H9 (cell line): ENCODE measurements at regions not wholly inside any gene's neighbourhood (a gene's known extent, or its start where the extent isn't known, plus 50 kb on each side); places are given as distances from the start of the nearest gene placed in this dataset.

ENCODE experiments used
- DNase-seq: peaks from one replicate; pipeline ENCODE4 v3.0.0-alpha.2; 2017
- H2AFZ ChIP-seq: one replicate; pipeline ENCODE4 v1.6.1; 2013; ENCODE audit warnings: mild to moderate bottlenecking, low read length, control low read depth, moderate library complexity
- H2AK5ac ChIP-seq: 2 replicates; pipeline ENCODE4 v1.6.1; 2013; ENCODE audit warnings: low read length, control low read depth, mixed read lengths; ENCODE audit not compliant: insufficient read length
- H2BK120ac ChIP-seq: one replicate; pipeline ENCODE4 v1.6.1; 2013; ENCODE audit warnings: low read depth, mild to moderate bottlenecking, low read length, control low read depth, inconsistent platforms; ENCODE audit not compliant: poor library complexity, severe bottlenecking
- H2BK12ac ChIP-seq: 2 replicates; pipeline ENCODE4 v1.6.1; 2013; ENCODE audit warnings: low read length, control low read depth, mixed read lengths, low read depth; ENCODE audit not compliant: insufficient read length
- H2BK15ac ChIP-seq: 2 replicates; pipeline ENCODE4 v1.6.1; 2013; ENCODE audit warnings: low read depth, low read length, control low read depth
- H2BK20ac ChIP-seq: one replicate; pipeline ENCODE4 v1.6.1; 2013; ENCODE audit warnings: low read depth, mild to moderate bottlenecking, low read length, control low read depth, inconsistent platforms; ENCODE audit not compliant: poor library complexity, severe bottlenecking
- H2BK5ac ChIP-seq: 2 replicates; pipeline ENCODE4 v1.6.1; 2013; ENCODE audit warnings: low read length, control low read depth, mixed read lengths; ENCODE audit not compliant: insufficient read length
- H3K14ac ChIP-seq: 2 replicates; pipeline ENCODE4 v1.6.1; 2013; ENCODE audit warnings: low read length, control low read depth; ENCODE audit not compliant: insufficient read depth
- H3K18ac ChIP-seq: 2 replicates; pipeline ENCODE4 v1.6.1; 2013; ENCODE audit warnings: low read depth, mild to moderate bottlenecking, mixed read lengths, low read length, control low read depth; ENCODE audit not compliant: insufficient read length
- H3K23ac ChIP-seq: 2 replicates; pipeline ENCODE4 v1.6.1; 2013; ENCODE audit warnings: low read length, control low read depth, mixed read lengths, low read depth; ENCODE audit not compliant: insufficient read length
- H3K23me2 ChIP-seq: 2 replicates; pipeline ENCODE4 v1.6.1; 2013; ENCODE audit warnings: low read depth, mild to moderate bottlenecking, mixed read lengths, low read length, control low read depth; ENCODE audit not compliant: insufficient read length, poor library complexity, severe bottlenecking
- H3K27ac ChIP-seq: 2 replicates; pipeline ENCODE4 v1.5.1; 2013; ENCODE audit warnings: low read length, control low read depth, mixed read lengths, low read depth; ENCODE audit not compliant: insufficient read length
- H3K27me3 ChIP-seq: 2 replicates; pipeline ENCODE4 v1.6.1; 2013; ENCODE audit warnings: low read length, control low read depth, inconsistent platforms; ENCODE audit not compliant: insufficient read depth
- H3K4ac ChIP-seq: 2 replicates; pipeline ENCODE4 v1.6.1; 2013; ENCODE audit warnings: low read depth, mild to moderate bottlenecking, control low read depth, inconsistent platforms, low read length, moderate library complexity
- H3K4me1 ChIP-seq: 2 replicates; pipeline ENCODE4 v1.6.1; 2013; ENCODE audit warnings: low read length, control low read depth, inconsistent platforms; ENCODE audit not compliant: insufficient read depth
- H3K4me2 ChIP-seq: 2 replicates; pipeline ENCODE4 v1.6.1; 2013; ENCODE audit warnings: low read length, control low read depth, mixed read lengths; ENCODE audit not compliant: insufficient read length, insufficient read depth
- H3K56ac ChIP-seq: 2 replicates; pipeline ENCODE4 v1.6.1; 2013; ENCODE audit warnings: low read depth, mild to moderate bottlenecking, mixed read lengths, low read length, control low read depth; ENCODE audit not compliant: insufficient read length
- H3K79me1 ChIP-seq: 2 replicates; pipeline ENCODE4 v1.6.1; 2013; ENCODE audit warnings: low read depth, mild to moderate bottlenecking, moderate library complexity, low read length, control low read depth, inconsistent platforms; ENCODE audit not compliant: insufficient read depth, poor library complexity, severe bottlenecking
- H3K79me2 ChIP-seq: 2 replicates; pipeline ENCODE4 v1.6.1; 2013; ENCODE audit warnings: low read length, control low read depth, inconsistent platforms; ENCODE audit not compliant: insufficient read depth
- H3K9ac ChIP-seq: 2 replicates; pipeline ENCODE4 v1.6.1; 2013; ENCODE audit warnings: low read length, control low read depth, mixed read lengths; ENCODE audit not compliant: insufficient read length; ENCODE audit errors: extremely low read depth
- H3K9me3 ChIP-seq: one replicate; pipeline ENCODE4 v1.6.1; 2013; ENCODE audit warnings: low read depth, low read length, inconsistent platforms; ENCODE audit not compliant: control insufficient read depth
- H3T11ph ChIP-seq: one replicate; pipeline ENCODE4 v1.6.1; 2013; ENCODE audit warnings: mild to moderate bottlenecking, low read length, control low read depth, inconsistent platforms
- H4K20me1 ChIP-seq: one replicate; pipeline ENCODE4 v1.6.1; 2013; ENCODE audit not compliant: control insufficient read depth, insufficient read length, insufficient read depth
- H4K5ac ChIP-seq: 2 replicates; pipeline ENCODE4 v1.6.1; 2013; ENCODE audit warnings: low read depth, mild to moderate bottlenecking, mixed read lengths, low read length, control low read depth; ENCODE audit not compliant: insufficient read length
- H4K8ac ChIP-seq: replicated peaks from 2 replicates; pipeline ENCODE4 v1.6.1; 2013; ENCODE audit warnings: low read length, control low read depth, mixed read lengths, low read depth; ENCODE audit not compliant: insufficient read length
- H4K91ac ChIP-seq: 2 replicates; pipeline ENCODE4 v1.6.1; 2013; ENCODE audit warnings: low read depth, mild to moderate bottlenecking, moderate library complexity, mixed read lengths, low read length, control low read depth; ENCODE audit not compliant: insufficient read length
- H3K27ac Mint-ChIP-seq, 3 experiments: 2 replicates in 2 of 3; 3 replicates in 1 of 3; pipeline ENCODE4 v1.8.0; 2020 to 2021; ENCODE audit warnings: mixed read lengths in 3 of 3, mild to moderate bottlenecking in 1 of 3, moderate library complexity in 1 of 3
- H3K27me3 Mint-ChIP-seq: 2 replicates; pipeline ENCODE4 v1.8.0; 2021; ENCODE audit warnings: low read depth, mild to moderate bottlenecking, moderate library complexity, mixed read lengths
- H3K36me3 Mint-ChIP-seq, 3 experiments: 2 replicates in 2 of 3; 3 replicates in 1 of 3; pipeline ENCODE4 v1.8.0; 2020 to 2021; ENCODE audit warnings: low read depth in 3 of 3, mixed read lengths in 3 of 3; ENCODE audit not compliant: insufficient read depth in 1 of 3
- H3K4me1 Mint-ChIP-seq, 2 experiments: 2 replicates each; pipeline ENCODE4 v1.8.0; 2020; ENCODE audit warnings: mixed read lengths in 2 of 2
- H3K4me3 Mint-ChIP-seq, 2 experiments: 2 replicates in 1 of 2; 3 replicates in 1 of 2; pipeline ENCODE4 v1.8.0; 2020 to 2021; ENCODE audit warnings: mild to moderate bottlenecking in 2 of 2, mixed read lengths in 2 of 2, moderate library complexity in 1 of 2
- H3K9me3 Mint-ChIP-seq, 2 experiments: 2 replicates in 1 of 2; 3 replicates in 1 of 2; pipeline ENCODE4 v1.8.0; 2020; ENCODE audit warnings: mild to moderate bottlenecking in 2 of 2, mixed read lengths in 2 of 2, moderate library complexity in 1 of 2
- WGBS: extraction: QIAGEN DNeasy Blood & Tissue Kit; methylation state at CpG from one replicate; pipeline ENCODE4 v1.1.7; 2013; ENCODE audit warnings: missing lambda C conversion rate, low lambda C conversion rate, mixed read lengths; ENCODE audit not compliant: insufficient read length; ENCODE audit errors: extremely low coverage; 5-methylcytosine and 5-hydroxymethylcytosine counted together
- TF ChIP-seq, protein P1 (sequence below): fragments of 200-600 bp; sonication (generic); conservative IDR thresholded peaks from 3 replicates; pipeline ENCODE4 v1.8.0; 2021; ENCODE audit warnings: antibody characterized with exemption, mild to moderate bottlenecking

DNA sequence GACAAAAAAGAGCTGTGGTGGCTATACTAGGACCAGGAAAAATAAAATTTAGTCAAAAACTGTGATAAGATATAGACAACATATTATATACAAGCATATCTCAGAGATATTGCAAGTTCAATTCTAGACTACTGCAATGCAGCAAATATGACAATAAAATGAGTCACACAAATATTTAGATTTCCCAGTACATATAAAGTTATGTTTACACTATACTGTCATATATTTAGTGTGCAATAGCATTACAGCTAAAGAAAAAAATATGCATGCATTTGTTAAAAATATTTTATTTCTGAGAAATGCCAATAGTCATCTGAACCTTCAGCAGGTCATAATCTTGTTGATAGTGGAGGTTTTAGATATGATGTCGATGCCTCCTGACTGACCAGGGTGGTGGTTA lies 72.1 kb downstream of the AKR1C4 start:
- no peak overlapping the region for H3K4ac ChIP-seq
- Mint-ChIP-seq H3K27ac (no peak overlapping the region), H3K4me3 (no peak overlapping the region), H3K4me1 (no peaks in the 10 kb centered on the region), H3K27me3 (no peaks in the 10 kb centered on the region; the same call in 1 of the 2 replicates), H3K36me3 (peaks cover 0 to 12% (median 0%) of the 10 kb centered on the region in 3 experiments; a peak in 3 of 7 replicates), H3K9me3 (peaks cover 39 to 70% of the 10 kb centered on the region in 2 experiments)
- no peak overlapping the region for H3K18ac ChIP-seq
- H2AK5ac ChIP-seq = no peak overlapping the region
- H2BK120ac ChIP-seq = no peak overlapping the region
- H2BK12ac ChIP-seq = no peak overlapping the region
- no peaks in the 10 kb centered on the region for H4K20me1 ChIP-seq
- no CpG with 5 or more reads among the region's 1 CpG for WGBS
- no peak overlapping the region for H2AFZ ChIP-seq
- H3K4me2 ChIP-seq = no peak overlapping the region
- H4K91ac ChIP-seq = no peak overlapping the region
- no peaks in the 10 kb centered on the region for H3K23me2 ChIP-seq
- no peak overlapping the region for H3T11ph ChIP-seq
- H3K9ac ChIP-seq = no peak overlapping the region
- no peak overlapping the region for H2BK5ac ChIP-seq
- no peak overlapping the region for H3K27ac ChIP-seq
- DNase-seq = no peak
- H3K23ac ChIP-seq = no peak overlapping the region
- no peaks in the 10 kb centered on the region for H3K9me3 ChIP-seq
- no peak overlapping the region for H2BK20ac ChIP-seq
- no peak overlapping the region for H2BK15ac ChIP-seq
- no peak overlapping the region for H3K56ac ChIP-seq
- H4K8ac ChIP-seq = no peak overlapping the region
- H3K79me1 ChIP-seq = no peaks in the 10 kb centered on the region
- no peaks in the 10 kb centered on the region for H3K27me3 ChIP-seq
- no peak overlapping the region for H4K5ac ChIP-seq
- no peak overlapping the region for H3K14ac ChIP-seq
- TF ChIP-seq, protein P1, sequence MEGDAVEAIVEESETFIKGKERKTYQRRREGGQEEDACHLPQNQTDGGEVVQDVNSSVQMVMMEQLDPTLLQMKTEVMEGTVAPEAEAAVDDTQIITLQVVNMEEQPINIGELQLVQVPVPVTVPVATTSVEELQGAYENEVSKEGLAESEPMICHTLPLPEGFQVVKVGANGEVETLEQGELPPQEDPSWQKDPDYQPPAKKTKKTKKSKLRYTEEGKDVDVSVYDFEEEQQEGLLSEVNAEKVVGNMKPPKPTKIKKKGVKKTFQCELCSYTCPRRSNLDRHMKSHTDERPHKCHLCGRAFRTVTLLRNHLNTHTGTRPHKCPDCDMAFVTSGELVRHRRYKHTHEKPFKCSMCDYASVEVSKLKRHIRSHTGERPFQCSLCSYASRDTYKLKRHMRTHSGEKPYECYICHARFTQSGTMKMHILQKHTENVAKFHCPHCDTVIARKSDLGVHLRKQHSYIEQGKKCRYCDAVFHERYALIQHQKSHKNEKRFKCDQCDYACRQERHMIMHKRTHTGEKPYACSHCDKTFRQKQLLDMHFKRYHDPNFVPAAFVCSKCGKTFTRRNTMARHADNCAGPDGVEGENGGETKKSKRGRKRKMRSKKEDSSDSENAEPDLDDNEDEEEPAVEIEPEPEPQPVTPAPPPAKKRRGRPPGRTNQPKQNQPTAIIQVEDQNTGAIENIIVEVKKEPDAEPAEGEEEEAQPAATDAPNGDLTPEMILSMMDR = no peak
- no peaks in the 10 kb centered on the region for H3K4me1 ChIP-seq
- H3K79me2 ChIP-seq = no peaks in the 10 kb centered on the region
